NCI-H2227 treated with DMSO at 0.1 percent for 48 hours (cell line): ENCODE measurements at regions not wholly inside any gene's neighbourhood (a gene's known extent, or its start where the extent isn't known, plus 50 kb on each side); places are given as distances from the start of the nearest gene placed in this dataset.
"Not testable (repeated sequence)": the region's sequence is repeated elsewhere in the genome, so short reads cannot be mapped to it uniquely, and the experiment has no call there.

Source experiments
- DNase-seq: peaks from one replicate; lab custom pipeline; 2025; lab: John Stamatoyannopoulos, UW

- DNase-seq, result no peak
These were observed 115.1 kb upstream of the CXADR start for GRCh38 chr21:17397703-17398102.

- DNase-seq, result not testable (repeated sequence)
These were observed 113.9 kb upstream of the CXADR start for GRCh38 chr21:17398954-17399353.

GRCh38 chr21:17402937-17403336 is 109.9 kb upstream of the CXADR start:
- no peak for DNase-seq

GRCh38 chr21:17406202-17406601 is 106.6 kb upstream of the CXADR start:
- no peak for DNase-seq

- DNase-seq, result no peak
These were observed 98.1 kb upstream of the CXADR start for GRCh38 chr21:17414766-17415165.

GRCh38 chr21:17416139-17416538 is 96.7 kb upstream of the CXADR start:
- no peak for DNase-seq

- no peak for DNase-seq
These were observed 89.9 kb upstream of the CXADR start for GRCh38 chr21:17422931-17423330.

- no peak for DNase-seq
These were observed 85.7 kb upstream of the CXADR start for GRCh38 chr21:17427157-17427556.

- no peak for DNase-seq
These were observed 84.9 kb upstream of the CXADR start for GRCh38 chr21:17427831-17428483.

- no peak for DNase-seq
These were observed 84.4 kb upstream of the CXADR start for GRCh38 chr21:17428484-17428869.

GRCh38 chr21:17428980-17429379 is 83.9 kb upstream of the CXADR start:
- no peak for DNase-seq

- DNase-seq, result no peak
These were observed 82.9 kb upstream of the CXADR start for GRCh38 chr21:17429936-17430335.

- DNase-seq, result no peak
These were observed 80.1 kb upstream of the CXADR start for GRCh38 chr21:17432732-17433057.

GRCh38 chr21:17433730-17434129 is 79.1 kb upstream of the CXADR start:
- DNase-seq, result no peak

- no peak for DNase-seq
These were observed 77.0 kb upstream of the CXADR start for GRCh38 chr21:17435565-17436543.

- DNase-seq, result no peak
These were observed 76.2 kb upstream of the CXADR start for GRCh38 chr21:17436626-17437111.

GRCh38 chr21:17438635-17439034 is 74.2 kb upstream of the CXADR start:
- DNase-seq, result peak; percentile 64

- no peak for DNase-seq
These were observed 71.9 kb upstream of the CXADR start for GRCh38 chr21:17440969-17441368.

- peak; percentile 20 for DNase-seq
These were observed 71.5 kb upstream of the CXADR start for GRCh38 chr21:17441370-17441769.

- DNase-seq, result no peak
These were observed 70.7 kb upstream of the CXADR start for GRCh38 chr21:17442165-17442564.

- DNase-seq, result no peak
These were observed 68.0 kb upstream of the CXADR start for GRCh38 chr21:17444828-17445227.

- DNase-seq, result no peak
These were observed 66.1 kb upstream of the CXADR start for GRCh38 chr21:17446737-17447136.

GRCh38 chr21:17449701-17450100 is 63.1 kb upstream of the CXADR start:
- no peak for DNase-seq
